GM23338 (cell line): ENCODE measurements at regions not wholly inside any gene's neighbourhood (a gene's known extent, or its start where the extent isn't known, plus 50 kb on each side); places are given as distances from the start of the nearest gene placed in this dataset.

Experiments used
- CREB1 ChIP-seq: fragments of 250-450 bp; sonication (Bioruptor Pico); IDR thresholded peaks from 2 replicates; pipeline ENCODE4 v1.5.0; 2020; ENCODE audit warnings: low read depth, mild to moderate bottlenecking, moderate library complexity
- EZH2 ChIP-seq: fragments of 200-600 bp; sonication (generic); IDR thresholded peaks from one replicate; pipeline ENCODE4 v1.8.0; 2017; ENCODE audit warnings: antibody characterized with exemption, mild to moderate bottlenecking, low read depth; ENCODE audit not compliant: unreplicated experiment
- EZH2phosphoT487 ChIP-seq: fragments of 200-600 bp; sonication (generic); IDR thresholded peaks from one replicate; pipeline ENCODE4 v1.8.1; 2018; ENCODE audit warnings: antibody characterized with exemption; ENCODE audit not compliant: unreplicated experiment
- JUNB ChIP-seq: IDR thresholded peaks from one replicate; pipeline ENCODE4 v1.6.1; 2016; ENCODE audit warnings: antibody characterized with exemption; ENCODE audit not compliant: unreplicated experiment
- NANOG ChIP-seq: IDR thresholded peaks from 2 replicates; pipeline ENCODE4 v1.6.1; 2016; ENCODE audit warnings: antibody characterized with exemption, borderline replicate concordance
- POLR2AphosphoS5 ChIP-seq: IDR thresholded peaks from 2 replicates; pipeline ENCODE4 v1.6.1; 2016; ENCODE audit warnings: antibody characterized with exemption, low read depth
- STAT1 ChIP-seq: IDR thresholded peaks from one replicate; pipeline ENCODE4 v1.6.1; 2016; ENCODE audit warnings: antibody characterized with exemption; ENCODE audit not compliant: unreplicated experiment
- ZNF114 ChIP-seq: fragments of 250-450 bp; sonication (Bioruptor Pico); IDR thresholded peaks from 2 replicates; pipeline ENCODE4 v1.5.0; 2020; ENCODE audit warnings: mild to moderate bottlenecking, moderate library complexity
- ZNF331 ChIP-seq: fragments of 250-450 bp; sonication (Bioruptor Pico); IDR thresholded peaks from 2 replicates; pipeline ENCODE4 v1.5.0; 2020; ENCODE audit warnings: low read depth, mild to moderate bottlenecking, moderate library complexity
- TF ChIP-seq, protein P1 (sequence below), 2 experiments: fragments of 200-600 bp in 1 of 2; sonication (generic) in 1 of 2; conservative IDR thresholded peaks; 2 replicates each; pipeline versions ENCODE4 v1.5.1 to v1.6.1; 2016 to 2017; ENCODE audit warnings: antibody characterized with exemption in 2 of 2, low read depth in 2 of 2, mild to moderate bottlenecking in 2 of 2, moderate library complexity in 1 of 2
- TF ChIP-seq, protein P2 (sequence below): IDR thresholded peaks from one replicate; pipeline ENCODE4 v1.6.1; 2018; ENCODE audit warnings: antibody characterized with exemption; ENCODE audit not compliant: unreplicated experiment
- TF ChIP-seq, protein P3 (sequence below): fragments of 250-450 bp; sonication (Bioruptor Pico); IDR thresholded peaks from 2 replicates; pipeline ENCODE4 v1.5.0; 2020; ENCODE audit warnings: mild to moderate bottlenecking, moderate library complexity
- TF ChIP-seq, protein P4 (sequence below): IDR thresholded peaks from 2 replicates; pipeline ENCODE4 v1.6.1; 2016; ENCODE audit warnings: antibody characterized with exemption

DNA sequence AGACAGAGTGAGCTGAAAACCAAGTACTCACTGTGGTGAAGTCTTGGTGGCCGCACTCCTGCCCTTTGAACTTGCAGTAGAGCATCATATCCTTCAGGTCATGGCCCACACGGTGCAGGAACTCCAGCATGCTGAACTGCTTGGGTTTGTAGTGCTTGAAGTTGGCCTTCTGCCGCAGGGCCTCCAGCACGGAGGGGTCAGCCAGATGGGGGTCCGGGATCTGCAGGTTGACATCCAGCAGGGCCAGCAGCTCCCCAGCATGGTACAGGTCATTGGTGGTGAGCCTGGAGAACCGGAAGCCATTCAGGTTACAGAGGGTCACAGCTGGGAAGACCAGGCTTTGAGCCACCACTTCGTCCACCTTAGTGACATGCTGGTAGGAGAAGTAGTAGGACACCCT lies 99.1 kb upstream of the CCL2 start:
- TF ChIP-seq, protein P1, sequence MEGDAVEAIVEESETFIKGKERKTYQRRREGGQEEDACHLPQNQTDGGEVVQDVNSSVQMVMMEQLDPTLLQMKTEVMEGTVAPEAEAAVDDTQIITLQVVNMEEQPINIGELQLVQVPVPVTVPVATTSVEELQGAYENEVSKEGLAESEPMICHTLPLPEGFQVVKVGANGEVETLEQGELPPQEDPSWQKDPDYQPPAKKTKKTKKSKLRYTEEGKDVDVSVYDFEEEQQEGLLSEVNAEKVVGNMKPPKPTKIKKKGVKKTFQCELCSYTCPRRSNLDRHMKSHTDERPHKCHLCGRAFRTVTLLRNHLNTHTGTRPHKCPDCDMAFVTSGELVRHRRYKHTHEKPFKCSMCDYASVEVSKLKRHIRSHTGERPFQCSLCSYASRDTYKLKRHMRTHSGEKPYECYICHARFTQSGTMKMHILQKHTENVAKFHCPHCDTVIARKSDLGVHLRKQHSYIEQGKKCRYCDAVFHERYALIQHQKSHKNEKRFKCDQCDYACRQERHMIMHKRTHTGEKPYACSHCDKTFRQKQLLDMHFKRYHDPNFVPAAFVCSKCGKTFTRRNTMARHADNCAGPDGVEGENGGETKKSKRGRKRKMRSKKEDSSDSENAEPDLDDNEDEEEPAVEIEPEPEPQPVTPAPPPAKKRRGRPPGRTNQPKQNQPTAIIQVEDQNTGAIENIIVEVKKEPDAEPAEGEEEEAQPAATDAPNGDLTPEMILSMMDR (conservative IDR thresholded peaks at IDR 0.05; ENCODE audit: low read depth in 2 of 2) = no peak
- TF ChIP-seq CREB1 (no peak), EZH2 (no peak), NANOG (no peak), POLR2AphosphoS5 (no peak), JUNB (no peak), EZH2phosphoT487 (no peak), ZNF114 (CRISPR knock-in tag) (no peak), STAT1 (no peak), ZNF331 (no peak)
- TF ChIP-seq, protein P2, sequence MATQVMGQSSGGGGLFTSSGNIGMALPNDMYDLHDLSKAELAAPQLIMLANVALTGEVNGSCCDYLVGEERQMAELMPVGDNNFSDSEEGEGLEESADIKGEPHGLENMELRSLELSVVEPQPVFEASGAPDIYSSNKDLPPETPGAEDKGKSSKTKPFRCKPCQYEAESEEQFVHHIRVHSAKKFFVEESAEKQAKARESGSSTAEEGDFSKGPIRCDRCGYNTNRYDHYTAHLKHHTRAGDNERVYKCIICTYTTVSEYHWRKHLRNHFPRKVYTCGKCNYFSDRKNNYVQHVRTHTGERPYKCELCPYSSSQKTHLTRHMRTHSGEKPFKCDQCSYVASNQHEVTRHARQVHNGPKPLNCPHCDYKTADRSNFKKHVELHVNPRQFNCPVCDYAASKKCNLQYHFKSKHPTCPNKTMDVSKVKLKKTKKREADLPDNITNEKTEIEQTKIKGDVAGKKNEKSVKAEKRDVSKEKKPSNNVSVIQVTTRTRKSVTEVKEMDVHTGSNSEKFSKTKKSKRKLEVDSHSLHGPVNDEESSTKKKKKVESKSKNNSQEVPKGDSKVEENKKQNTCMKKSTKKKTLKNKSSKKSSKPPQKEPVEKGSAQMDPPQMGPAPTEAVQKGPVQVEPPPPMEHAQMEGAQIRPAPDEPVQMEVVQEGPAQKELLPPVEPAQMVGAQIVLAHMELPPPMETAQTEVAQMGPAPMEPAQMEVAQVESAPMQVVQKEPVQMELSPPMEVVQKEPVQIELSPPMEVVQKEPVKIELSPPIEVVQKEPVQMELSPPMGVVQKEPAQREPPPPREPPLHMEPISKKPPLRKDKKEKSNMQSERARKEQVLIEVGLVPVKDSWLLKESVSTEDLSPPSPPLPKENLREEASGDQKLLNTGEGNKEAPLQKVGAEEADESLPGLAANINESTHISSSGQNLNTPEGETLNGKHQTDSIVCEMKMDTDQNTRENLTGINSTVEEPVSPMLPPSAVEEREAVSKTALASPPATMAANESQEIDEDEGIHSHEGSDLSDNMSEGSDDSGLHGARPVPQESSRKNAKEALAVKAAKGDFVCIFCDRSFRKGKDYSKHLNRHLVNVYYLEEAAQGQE = no peak
- TF ChIP-seq, protein P3, sequence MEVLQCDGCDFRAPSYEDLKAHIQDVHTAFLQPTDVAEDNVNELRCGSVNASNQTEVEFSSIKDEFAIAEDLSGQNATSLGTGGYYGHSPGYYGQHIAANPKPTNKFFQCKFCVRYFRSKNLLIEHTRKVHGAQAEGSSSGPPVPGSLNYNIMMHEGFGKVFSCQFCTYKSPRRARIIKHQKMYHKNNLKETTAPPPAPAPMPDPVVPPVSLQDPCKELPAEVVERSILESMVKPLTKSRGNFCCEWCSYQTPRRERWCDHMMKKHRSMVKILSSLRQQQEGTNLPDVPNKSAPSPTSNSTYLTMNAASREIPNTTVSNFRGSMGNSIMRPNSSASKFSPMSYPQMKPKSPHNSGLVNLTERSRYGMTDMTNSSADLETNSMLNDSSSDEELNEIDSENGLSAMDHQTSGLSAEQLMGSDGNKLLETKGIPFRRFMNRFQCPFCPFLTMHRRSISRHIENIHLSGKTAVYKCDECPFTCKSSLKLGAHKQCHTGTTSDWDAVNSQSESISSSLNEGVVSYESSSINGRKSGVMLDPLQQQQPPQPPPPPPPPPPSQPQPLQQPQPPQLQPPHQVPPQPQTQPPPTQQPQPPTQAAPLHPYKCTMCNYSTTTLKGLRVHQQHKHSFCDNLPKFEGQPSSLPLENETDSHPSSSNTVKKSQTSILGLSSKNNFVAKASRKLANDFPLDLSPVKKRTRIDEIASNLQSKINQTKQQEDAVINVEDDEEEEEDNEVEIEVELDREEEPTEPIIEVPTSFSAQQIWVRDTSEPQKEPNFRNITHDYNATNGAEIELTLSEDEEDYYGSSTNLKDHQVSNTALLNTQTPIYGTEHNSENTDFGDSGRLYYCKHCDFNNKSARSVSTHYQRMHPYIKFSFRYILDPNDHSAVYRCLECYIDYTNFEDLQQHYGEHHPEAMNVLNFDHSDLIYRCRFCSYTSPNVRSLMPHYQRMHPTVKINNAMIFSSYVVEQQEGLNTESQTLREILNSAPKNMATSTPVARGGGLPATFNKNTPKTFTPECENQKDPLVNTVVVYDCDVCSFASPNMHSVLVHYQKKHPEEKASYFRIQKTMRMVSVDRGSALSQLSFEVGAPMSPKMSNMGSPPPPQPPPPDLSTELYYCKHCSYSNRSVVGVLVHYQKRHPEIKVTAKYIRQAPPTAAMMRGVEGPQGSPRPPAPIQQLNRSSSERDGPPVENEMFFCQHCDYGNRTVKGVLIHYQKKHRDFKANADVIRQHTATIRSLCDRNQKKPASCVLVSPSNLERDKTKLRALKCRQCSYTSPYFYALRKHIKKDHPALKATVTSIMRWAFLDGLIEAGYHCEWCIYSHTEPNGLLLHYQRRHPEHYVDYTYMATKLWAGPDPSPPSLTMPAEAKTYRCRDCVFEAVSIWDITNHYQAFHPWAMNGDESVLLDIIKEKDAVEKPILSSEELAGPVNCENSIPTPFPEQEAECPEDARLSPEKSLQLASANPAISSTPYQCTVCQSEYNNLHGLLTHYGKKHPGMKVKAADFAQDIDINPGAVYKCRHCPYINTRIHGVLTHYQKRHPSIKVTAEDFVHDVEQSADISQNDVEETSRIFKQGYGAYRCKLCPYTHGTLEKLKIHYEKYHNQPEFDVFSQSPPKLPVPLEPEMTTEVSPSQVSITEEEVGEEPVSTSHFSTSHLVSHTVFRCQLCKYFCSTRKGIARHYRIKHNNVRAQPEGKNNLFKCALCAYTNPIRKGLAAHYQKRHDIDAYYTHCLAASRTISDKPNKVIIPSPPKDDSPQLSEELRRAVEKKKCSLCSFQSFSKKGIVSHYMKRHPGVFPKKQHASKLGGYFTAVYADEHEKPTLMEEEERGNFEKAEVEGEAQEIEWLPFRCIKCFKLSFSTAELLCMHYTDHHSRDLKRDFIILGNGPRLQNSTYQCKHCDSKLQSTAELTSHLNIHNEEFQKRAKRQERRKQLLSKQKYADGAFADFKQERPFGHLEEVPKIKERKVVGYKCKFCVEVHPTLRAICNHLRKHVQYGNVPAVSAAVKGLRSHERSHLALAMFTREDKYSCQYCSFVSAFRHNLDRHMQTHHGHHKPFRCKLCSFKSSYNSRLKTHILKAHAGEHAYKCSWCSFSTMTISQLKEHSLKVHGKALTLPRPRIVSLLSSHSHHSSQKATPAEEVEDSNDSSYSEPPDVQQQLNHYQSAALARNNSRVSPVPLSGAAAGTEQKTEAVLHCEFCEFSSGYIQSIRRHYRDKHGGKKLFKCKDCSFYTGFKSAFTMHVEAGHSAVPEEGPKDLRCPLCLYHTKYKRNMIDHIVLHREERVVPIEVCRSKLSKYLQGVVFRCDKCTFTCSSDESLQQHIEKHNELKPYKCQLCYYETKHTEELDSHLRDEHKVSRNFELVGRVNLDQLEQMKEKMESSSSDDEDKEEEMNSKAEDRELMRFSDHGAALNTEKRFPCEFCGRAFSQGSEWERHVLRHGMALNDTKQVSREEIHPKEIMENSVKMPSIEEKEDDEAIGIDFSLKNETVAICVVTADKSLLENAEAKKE (CRISPR knock-in tag) = no peak
- TF ChIP-seq, protein P4, sequence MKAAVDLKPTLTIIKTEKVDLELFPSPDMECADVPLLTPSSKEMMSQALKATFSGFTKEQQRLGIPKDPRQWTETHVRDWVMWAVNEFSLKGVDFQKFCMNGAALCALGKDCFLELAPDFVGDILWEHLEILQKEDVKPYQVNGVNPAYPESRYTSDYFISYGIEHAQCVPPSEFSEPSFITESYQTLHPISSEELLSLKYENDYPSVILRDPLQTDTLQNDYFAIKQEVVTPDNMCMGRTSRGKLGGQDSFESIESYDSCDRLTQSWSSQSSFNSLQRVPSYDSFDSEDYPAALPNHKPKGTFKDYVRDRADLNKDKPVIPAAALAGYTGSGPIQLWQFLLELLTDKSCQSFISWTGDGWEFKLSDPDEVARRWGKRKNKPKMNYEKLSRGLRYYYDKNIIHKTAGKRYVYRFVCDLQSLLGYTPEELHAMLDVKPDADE = no peak
